A549 (cell line): ENCODE measurements at regions not wholly inside any gene's neighbourhood (a gene's known extent, or its start where the extent isn't known, plus 50 kb on each side); places are given as distances from the start of the nearest gene placed in this dataset.
A peak's percentile ranks its signal among the peaks of the same experiment; 100 is the strongest.

Experiments used
- ATAC-seq, 2 experiments: fragments of 200-7000 bp in 1 of 2; fragments of >200 bp in 1 of 2; cut with Nextera tagmentation in 1 of 2; cut with Tn5 transposase in 1 of 2; 3 replicates each; pipeline versions ENCODE4 v1.8.0 to v1.9.1; 2018 to 2020; ENCODE audit warnings: mild to moderate bottlenecking in 1 of 2, moderate library complexity in 1 of 2
- CTCF ChIA-PET: fragments of 300-600 bp; sonication (Branson Sonifier 250); formaldehyde crosslinking; extraction: SDS; loops from one replicate; lab custom pipeline; 2021; ENCODE audit warnings: antibody characterized with exemption, inconsistent platforms; lab: Yijun Ruan, JAX
- POLR2A ChIA-PET: fragments of 350-600 bp; formaldehyde crosslinking; extraction: SDS; loops from one replicate; lab custom pipeline; 2021; ENCODE audit warnings: antibody characterized with exemption, inconsistent platforms; lab: Yijun Ruan, JAX
- DNase-seq, 2 experiments: peaks; one replicate each; pipeline versions ENCODE4 v3.0.0 to v3.0.0-alpha.2; 2011 to 2016; ENCODE audit warnings: low read depth in 1 of 2, low spot score in 1 of 2
- FAIRE-seq: peaks from 2 replicates; lab custom pipeline; 2011; peaks lifted over from hg19 to GRCh38; lab: Jason Lieb, UNC
- H3K27ac ChIP-seq, 2 experiments: fragments of >200 bp; sonication (Bioruptor Twin); formaldehyde crosslinking; 3 replicates each; pipeline ENCODE4 v1.5.1; 2016 to 2017
- H3K4me1 ChIP-seq: fragments of >200 bp; sonication (Bioruptor Twin); formaldehyde crosslinking; 3 replicates; pipeline ENCODE4 v1.6.1; 2016
- H3K4me2 ChIP-seq: fragments of >200 bp; sonication (Bioruptor Twin); formaldehyde crosslinking; 3 replicates; pipeline ENCODE4 v1.6.1; 2016
- H3K4me3 ChIP-seq: fragments of >200 bp; sonication (Bioruptor Twin); formaldehyde crosslinking; 3 replicates; pipeline ENCODE4 v1.5.1; 2016
- H3K9me3 ChIP-seq: fragments of >200 bp; sonication (Bioruptor Twin); formaldehyde crosslinking; 3 replicates; pipeline ENCODE4 v1.6.1; 2016
- CEBPB ChIP-seq, 2 experiments: fragments of >200 bp in 1 of 2; sonication (Bioruptor Twin) in 1 of 2; formaldehyde crosslinking in 1 of 2; IDR thresholded peaks; 2 replicates each; pipeline ENCODE4 v1.6.1; 2012 to 2016
- CHD2 ChIP-seq: fragments of 150-350 bp; IDR thresholded peaks from 2 replicates; pipeline ENCODE4 v1.6.1; 2014; ENCODE audit warnings: low read length; ENCODE audit not compliant: partially characterized antibody
- EHF ChIP-seq: fragments of 250-450 bp; sonication (Bioruptor Pico); IDR thresholded peaks from 2 replicates; pipeline ENCODE4 v1.5.0; 2020; ENCODE audit warnings: mild to moderate bottlenecking
- ELK1 ChIP-seq: fragments of 150-350 bp; IDR thresholded peaks from 2 replicates; pipeline ENCODE4 v1.6.1; 2014; ENCODE audit warnings: low read depth, mild to moderate bottlenecking, low read length
- FOSB ChIP-seq: fragments of 250-450 bp; sonication (Bioruptor Pico); IDR thresholded peaks from 2 replicates; pipeline ENCODE4 v1.5.0; 2020; ENCODE audit warnings: mild to moderate bottlenecking, moderate library complexity
- FOSL2 ChIP-seq, 2 experiments: fragments of 450-650 bp in 1 of 2; fragments of >200 bp in 1 of 2; sonication (Bioruptor Twin) in 1 of 2; formaldehyde crosslinking; IDR thresholded peaks; 2 replicates each; pipeline versions ENCODE4 v1.5.0 to v1.6.1; 2016 to 2020; ENCODE audit warnings: mild to moderate bottlenecking in 1 of 2, moderate library complexity in 1 of 2
- FOXS1 ChIP-seq: fragments of 250-450 bp; sonication (Bioruptor Pico); IDR thresholded peaks from 2 replicates; pipeline ENCODE4 v1.5.0; 2020; ENCODE audit warnings: mild to moderate bottlenecking, moderate library complexity
- HEYL ChIP-seq: fragments of 250-450 bp; sonication (Bioruptor Pico); IDR thresholded peaks from 2 replicates; pipeline ENCODE4 v1.8.0; 2021; ENCODE audit warnings: mild to moderate bottlenecking, moderate library complexity
- JUN ChIP-seq, 2 experiments: fragments of >200 bp; sonication (Bioruptor Twin); formaldehyde crosslinking; IDR thresholded peaks; 2 replicates in 1 of 2; 3 replicates in 1 of 2; pipeline ENCODE4 v1.6.1; 2016 to 2017
- JUNB ChIP-seq: fragments of >200 bp; sonication (Bioruptor Twin); formaldehyde crosslinking; IDR thresholded peaks from 2 replicates; pipeline ENCODE4 v1.6.1; 2016
- KDM5A ChIP-seq: fragments of 200-600 bp; sonication (generic); IDR thresholded peaks from 2 replicates; pipeline ENCODE4 v1.6.1; 2016; ENCODE audit warnings: antibody characterized with exemption, mild to moderate bottlenecking
- MAFK ChIP-seq: fragments of 450-650 bp; IDR thresholded peaks from 2 replicates; pipeline ENCODE4 v1.6.1; 2014; ENCODE audit not compliant: partially characterized antibody
- MAX ChIP-seq: IDR thresholded peaks from 2 replicates; pipeline ENCODE4 v1.6.1; 2012
- MYC ChIP-seq: IDR thresholded peaks from 2 replicates; pipeline ENCODE4 v1.6.1; 2012; ENCODE audit warnings: mild to moderate bottlenecking, inconsistent platforms, low read length, improper control_type of control experiment, borderline replicate concordance
- NR3C1 ChIP-seq: fragments of >200 bp; sonication (Bioruptor Twin); formaldehyde crosslinking; IDR thresholded peaks from 3 replicates; pipeline ENCODE4 v1.6.1; 2017
- POLR2A ChIP-seq: IDR thresholded peaks from 2 replicates; pipeline ENCODE4 v1.6.1; 2012; ENCODE audit warnings: mild to moderate bottlenecking, low read length
- RAD21 ChIP-seq, 2 experiments: fragments of >200 bp in 1 of 2; sonication (Bioruptor Twin) in 1 of 2; formaldehyde crosslinking in 1 of 2; IDR thresholded peaks in 1 of 2; conservative IDR thresholded peaks in 1 of 2; 2 replicates in 1 of 2; 3 replicates in 1 of 2; pipeline ENCODE4 v1.6.1; 2012 to 2018; ENCODE audit warnings: inconsistent platforms in 1 of 2
- RFX5 ChIP-seq: fragments of 450-650 bp; IDR thresholded peaks from 2 replicates; pipeline ENCODE4 v1.7.1; 2014; ENCODE audit warnings: antibody characterized with exemption, mild to moderate bottlenecking, moderate library complexity
- TFCP2L1 ChIP-seq: fragments of 250-450 bp; sonication (Bioruptor Pico); IDR thresholded peaks from 2 replicates; pipeline ENCODE4 v1.5.0; 2021; ENCODE audit warnings: mild to moderate bottlenecking
- ZC3H11A ChIP-seq: fragments of 450-650 bp; IDR thresholded peaks from 2 replicates; pipeline ENCODE4 v1.6.1; 2014; ENCODE audit warnings: antibody characterized with exemption, mild to moderate bottlenecking
- WGBS: methylation state at CpG from one replicate; pipeline ENCODE4 v1.1.6; 2017; ENCODE audit errors: missing lambda C conversion rate; 5-methylcytosine and 5-hydroxymethylcytosine counted together
- TF ChIP-seq, protein P1 (sequence below): IDR thresholded peaks from 2 replicates; pipeline ENCODE4 v1.6.1; 2012; ENCODE audit warnings: low read depth, borderline replicate concordance
- TF ChIP-seq, protein P2 (sequence below): fragments of 450-650 bp; IDR thresholded peaks from 2 replicates; pipeline ENCODE4 v1.6.1; 2014; ENCODE audit warnings: antibody characterized with exemption
- TF ChIP-seq, protein P3 (sequence below): fragments of 250-450 bp; sonication (Bioruptor Pico); IDR thresholded peaks from 2 replicates; pipeline ENCODE4 v1.5.0; 2020; ENCODE audit warnings: low read depth, mild to moderate bottlenecking, moderate library complexity

GRCh38 chr1:47534436-47534835 lies 96.6 kb downstream of the FOXD2 start:
- POLR2A ChIA-PET = no interaction called here

GRCh38 chr1:47536646-47537118 lies 98.8 kb downstream of the FOXD2 start:
- DNase-seq = no peak
- FAIRE-seq = no peak
- no peak overlapping the region for H3K4me3 ChIP-seq
- no peak overlapping the region for H3K27ac ChIP-seq
- TF ChIP-seq NR3C1 (no peak), FOSB (CRISPR knock-in tag) (no peak), MAX (no peak), KDM5A (no peak), FOXS1 (no peak), CEBPB (IDR thresholded peaks at IDR 0.05) (no peak), CHD2 (no peak), MAFK (no peak), MYC (no peak), FOSL2 (IDR thresholded peaks at IDR 0.05) (no peak), FOSL2 (CRISPR knock-in tag; IDR thresholded peaks at IDR 0.05) (no peak), HEYL (CRISPR knock-in tag) (no peak)
- WGBS = 63% methylated on average over 7 of the region's 9 CpGs
- ATAC-seq = no peak
- POLR2A ChIA-PET = no interaction called here
- peaks cover 8% of the 10 kb centered on the region for H3K4me1 ChIP-seq
- 0 out of 3 replicates have a peak, but pooled peaks cover 4% of the 10 kb centered on the region for H3K9me3 ChIP-seq
- CTCF ChIA-PET = interaction anchor here (1.3 kb wide), 1 partner anchor 18 kb away, joined by 3 read pairs; no protein-coding TSS in a partner anchor
- H3K4me2 ChIP-seq = no peak overlapping the region

More at GRCh38 chr1:47534436-47534835, 96.6 kb downstream of the FOXD2 start:
- FAIRE-seq = no peak
- TF ChIP-seq, protein P1, sequence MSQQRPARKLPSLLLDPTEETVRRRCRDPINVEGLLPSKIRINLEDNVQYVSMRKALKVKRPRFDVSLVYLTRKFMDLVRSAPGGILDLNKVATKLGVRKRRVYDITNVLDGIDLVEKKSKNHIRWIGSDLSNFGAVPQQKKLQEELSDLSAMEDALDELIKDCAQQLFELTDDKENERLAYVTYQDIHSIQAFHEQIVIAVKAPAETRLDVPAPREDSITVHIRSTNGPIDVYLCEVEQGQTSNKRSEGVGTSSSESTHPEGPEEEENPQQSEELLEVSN = no peak
- TF ChIP-seq, protein P2, sequence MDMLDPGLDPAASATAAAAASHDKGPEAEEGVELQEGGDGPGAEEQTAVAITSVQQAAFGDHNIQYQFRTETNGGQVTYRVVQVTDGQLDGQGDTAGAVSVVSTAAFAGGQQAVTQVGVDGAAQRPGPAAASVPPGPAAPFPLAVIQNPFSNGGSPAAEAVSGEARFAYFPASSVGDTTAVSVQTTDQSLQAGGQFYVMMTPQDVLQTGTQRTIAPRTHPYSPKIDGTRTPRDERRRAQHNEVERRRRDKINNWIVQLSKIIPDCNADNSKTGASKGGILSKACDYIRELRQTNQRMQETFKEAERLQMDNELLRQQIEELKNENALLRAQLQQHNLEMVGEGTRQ = no peak
- TF ChIP-seq EHF (no peak), FOXS1 (no peak), JUNB (no peak), ELK1 (no peak), JUN (IDR thresholded peaks at IDR 0.05) (no peak), CEBPB (IDR thresholded peaks at IDR 0.05) (no peak), RAD21 (conservative IDR thresholded peaks at IDR 0.05 in 1 of 2, IDR thresholded peaks at IDR 0.05 in 1 of 2) (no peak), RFX5 (no peak)
- TF ChIP-seq, all 56 proteins: peak for 0
- Histone ChIP-seq H3K4me2 (no peak overlapping the region), H3K4me3 (no peak overlapping the region), H3K27ac (peak overlapping the region; percentile 40 to 65; a peak in 5 of 6 replicates), H3K4me1 (peaks cover 8% of the 10 kb centered on the region), H3K9me3 (peaks cover 3% of the 10 kb centered on the region; the same call in 1 of the 3 replicates)
- CTCF ChIA-PET = interaction anchor here (0.7 to 1.0 kb wide), 3 partner anchors 18 to 193 kb away, joined by 3 to 4 read pairs (median 3); no protein-coding TSS in a partner anchor
- ATAC-seq = peak in 1 of 2 experiments; percentile 40; a peak in 2 of 6 replicates
- 66% methylated on average over 4 of the region's 4 CpGs for WGBS
- no peak for DNase-seq

DNA sequence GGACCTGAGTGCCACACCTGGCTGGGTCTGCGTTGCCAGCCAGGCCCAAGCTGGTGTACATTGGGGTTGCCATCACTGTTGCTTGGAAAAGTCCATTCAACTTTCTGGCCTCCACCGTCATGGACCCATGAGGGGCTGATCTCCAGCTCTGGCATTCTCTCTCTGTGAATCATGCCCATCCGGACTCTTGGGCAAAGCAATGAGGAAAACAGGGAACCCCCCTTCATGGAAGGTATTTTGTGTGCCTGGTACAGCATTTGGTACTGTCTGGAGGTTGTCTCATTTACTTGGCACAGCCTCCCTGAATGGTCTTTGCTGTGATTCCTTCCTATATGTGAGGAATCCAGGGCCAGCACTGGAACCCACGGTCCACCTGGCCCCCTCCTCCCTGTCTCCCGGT lies 99.4 kb downstream of the FOXD2 start:
- no peak overlapping the region for H3K4me2 ChIP-seq
- TF ChIP-seq, protein P3, sequence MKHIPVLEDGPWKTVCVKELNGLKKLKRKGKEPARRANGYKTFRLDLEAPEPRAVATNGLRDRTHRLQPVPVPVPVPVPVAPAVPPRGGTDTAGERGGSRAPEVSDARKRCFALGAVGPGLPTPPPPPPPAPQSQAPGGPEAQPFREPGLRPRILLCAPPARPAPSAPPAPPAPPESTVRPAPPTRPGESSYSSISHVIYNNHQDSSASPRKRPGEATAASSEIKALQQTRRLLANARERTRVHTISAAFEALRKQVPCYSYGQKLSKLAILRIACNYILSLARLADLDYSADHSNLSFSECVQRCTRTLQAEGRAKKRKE (CRISPR knock-in tag) = no peak
- TF ChIP-seq KDM5A (no peak), JUNB (no peak), ZC3H11A (no peak), POLR2A (no peak), CEBPB (IDR thresholded peaks at IDR 0.05) (no peak), NR3C1 (no peak), HEYL (CRISPR knock-in tag) (no peak), TFCP2L1 (no peak)
- WGBS = 71% methylated on average over 5 of the region's 5 CpGs
- ChIA-PET CTCF (interaction anchor here (1.3 to 2.6 kb wide), 3 partner anchors 8 to 19 kb away, joined by 3 to 8 read pairs (median 4); no protein-coding TSS in a partner anchor), POLR2A (no interaction called here)
- ATAC-seq = no peak
- H3K4me3 ChIP-seq = no peak overlapping the region
- FAIRE-seq = no peak
- DNase-seq = no peak
- H3K9me3 ChIP-seq = 0 out of 3 replicates have a peak, but pooled peaks cover 4% of the 10 kb centered on the region
- no peak overlapping the region for H3K27ac ChIP-seq
- peaks cover 8% of the 10 kb centered on the region for H3K4me1 ChIP-seq
